Keratinocyte (primary cell): ENCODE measurements at regions not wholly inside any gene's neighbourhood (a gene's known extent, or its start where the extent isn't known, plus 50 kb on each side); places are given as distances from the start of the nearest gene placed in this dataset.

ENCODE experiments used
- DNase-seq: peaks from one replicate; pipeline ENCODE4 v3.0.0-alpha.2; 2011; ENCODE audit warnings: low read depth, missing footprints, low spot score
- FAIRE-seq: peaks from 2 replicates; lab custom pipeline; 2011; peaks lifted over from hg19 to GRCh38; lab: Jason Lieb, UNC
- H2AFZ ChIP-seq: 2 replicates; pipeline ENCODE4 v1.6.0; 2012; ENCODE audit warnings: low read length, control low read depth, inconsistent platforms; ENCODE audit not compliant: control insufficient read depth
- H3K27ac ChIP-seq: 2 replicates; pipeline ENCODE4 v1.5.1; 2011; ENCODE audit warnings: low read length; ENCODE audit not compliant: control insufficient read depth, insufficient read depth
- H3K27me3 ChIP-seq: 3 replicates; pipeline ENCODE4 v1.6.0; 2011; ENCODE audit warnings: low read length; ENCODE audit not compliant: control insufficient read depth, insufficient read depth; ENCODE audit errors: extremely low read depth
- H3K36me3 ChIP-seq, 2 experiments: 2 replicates in 1 of 2; 3 replicates in 1 of 2; pipeline ENCODE4 v1.5.1; 2011; ENCODE audit warnings: low read length in 2 of 2, mild to moderate bottlenecking in 1 of 2; ENCODE audit not compliant: control insufficient read depth in 2 of 2, insufficient read depth in 2 of 2; ENCODE audit errors: extremely low read depth in 1 of 2
- H3K4me1 ChIP-seq: 3 replicates; pipeline ENCODE4 v1.5.1; 2011; ENCODE audit warnings: low read length; ENCODE audit not compliant: control insufficient read depth, insufficient read depth; ENCODE audit errors: extremely low read depth
- H3K4me2 ChIP-seq: 3 replicates; pipeline ENCODE4 v1.6.0; 2011; ENCODE audit warnings: low read depth, low read length; ENCODE audit not compliant: control insufficient read depth, insufficient read depth; ENCODE audit errors: extremely low read depth
- H3K4me3 ChIP-seq, 3 experiments: fragments of 200-600 bp in 1 of 3; sonication (generic) in 1 of 3; 2 replicates in 2 of 3; 3 replicates in 1 of 3; pipeline ENCODE4 v1.5.1; 2011 to 2016; ENCODE audit warnings: low read length in 3 of 3, mild to moderate bottlenecking in 3 of 3, control low read depth in 2 of 3, inconsistent platforms in 1 of 3, low read depth in 1 of 3, mixed read lengths in 1 of 3, mixed run types in 1 of 3, moderate library complexity in 1 of 3; ENCODE audit not compliant: control insufficient read depth in 2 of 3, insufficient read depth in 2 of 3; ENCODE audit errors: extremely low read depth in 1 of 3
- H3K79me2 ChIP-seq: 2 replicates; pipeline ENCODE4 v1.6.0; 2012; ENCODE audit warnings: low read length; ENCODE audit not compliant: control insufficient read depth, insufficient read depth
- H3K9ac ChIP-seq: 3 replicates; pipeline ENCODE4 v1.6.0; 2011; ENCODE audit warnings: low read length; ENCODE audit not compliant: control insufficient read depth, insufficient read depth; ENCODE audit errors: extremely low read depth
- H3K9me1 ChIP-seq: 3 replicates; pipeline ENCODE4 v1.6.0; 2011; ENCODE audit warnings: low read length; ENCODE audit not compliant: control insufficient read depth, insufficient read depth; ENCODE audit errors: extremely low read depth
- H3K9me3 ChIP-seq: 2 replicates; pipeline ENCODE4 v1.5.1; 2012; ENCODE audit warnings: low read depth, low read length; ENCODE audit not compliant: control insufficient read depth
- H4K20me1 ChIP-seq: 3 replicates; pipeline ENCODE4 v1.6.0; 2011; ENCODE audit warnings: low read length; ENCODE audit not compliant: control insufficient read depth, insufficient read depth; ENCODE audit errors: extremely low read depth
- CTCF ChIP-seq, 3 experiments: IDR thresholded peaks in 1 of 3; conservative IDR thresholded peaks in 1 of 3; optimal IDR thresholded peaks in 1 of 3; 2 replicates in 2 of 3; 3 replicates in 1 of 3; pipeline versions ENCODE3 to v1.5.1; 2011; ENCODE audit warnings: low read length in 3 of 3, mild to moderate bottlenecking in 3 of 3, moderate library complexity in 2 of 3, control low read depth in 1 of 3, inconsistent platforms in 1 of 3; ENCODE audit not compliant: insufficient read depth in 2 of 3; ENCODE audit errors: extremely low read depth in 1 of 3
- EZH2 ChIP-seq: IDR thresholded peaks from one replicate; pipeline ENCODE4 v1.6.1; 2012; ENCODE audit warnings: inconsistent platforms, mild to moderate bottlenecking, low read length, moderate library complexity
- dilution Hi-C: fragments of 300-500 bp; cut with MboI; formaldehyde crosslinking; loops from one replicate; pipeline ENCODE4 v1.7.0; 2020; ENCODE audit warnings: low sequenced_read_pairs; ENCODE audit not compliant: extremely low pct_ligation_motif_present

DNA sequence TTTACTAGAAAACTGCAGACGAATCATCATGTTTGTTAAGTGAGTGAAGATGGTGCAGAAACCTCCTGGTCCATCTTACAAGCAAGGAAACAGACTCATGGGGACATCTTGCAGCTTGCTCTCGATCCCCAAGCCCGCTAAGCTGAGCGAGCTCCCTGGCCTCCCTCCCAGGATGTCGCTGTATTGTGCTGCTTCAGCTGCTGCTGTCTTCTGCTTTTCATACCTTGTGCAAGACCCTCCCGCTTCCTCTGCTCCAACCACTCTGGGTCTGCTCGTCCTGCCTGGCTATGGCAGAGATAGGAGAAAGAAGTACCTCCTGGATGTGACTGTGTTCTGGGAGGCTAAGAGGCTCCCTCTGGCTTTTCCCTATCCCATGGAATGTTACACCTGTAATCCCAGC lies 285.2 kb upstream of the FZD8 start:
- dilution Hi-C loops: no loop called here
- Histone ChIP-seq H3K4me3 (no peak overlapping the region), H3K4me1 (no peaks in the 10 kb centered on the region), H3K9me1 (no peaks in the 10 kb centered on the region), H4K20me1 (no peaks in the 10 kb centered on the region), H3K9ac (no peak overlapping the region), H3K79me2 (no peaks in the 10 kb centered on the region), H3K27ac (no peak overlapping the region), H3K27me3 (no peaks in the 10 kb centered on the region), H3K9me3 (no peaks in the 10 kb centered on the region), H2AFZ (no peak overlapping the region), H3K4me2 (no peak overlapping the region), H3K36me3 (no peaks in the 10 kb centered on the region)
- TF ChIP-seq CTCF (optimal IDR thresholded peaks at IDR 0.05 in 1 of 3, IDR thresholded peaks at IDR 0.05 in 1 of 3, conservative IDR thresholded peaks at IDR 0.05 in 1 of 3; ENCODE audit: extremely low read depth in 1 of 3, insufficient read depth in 2 of 3, low read length in 3 of 3) (no peak), EZH2 (no peak)
- DNase-seq (no peak), FAIRE-seq (no peak)

GRCh38 chr10:35926846-35927245 lies 284.8 kb upstream of the FZD8 start:
- DNase-seq (no peak), FAIRE-seq (no peak)
- TF ChIP-seq EZH2: no peak
- no peak for TF ChIP-seq CTCF (optimal IDR thresholded peaks at IDR 0.05 in 1 of 3, IDR thresholded peaks at IDR 0.05 in 1 of 3, conservative IDR thresholded peaks at IDR 0.05 in 1 of 3; ENCODE audit: extremely low read depth in 1 of 3, insufficient read depth in 2 of 3, low read length in 3 of 3)
- dilution Hi-C loops: no loop called here
- Histone ChIP-seq H3K9me1 (no peaks in the 10 kb centered on the region), H2AFZ (no peak overlapping the region), H3K27ac (no peak overlapping the region), H3K79me2 (no peaks in the 10 kb centered on the region), H3K4me2 (no peak overlapping the region), H3K9ac (no peak overlapping the region), H3K36me3 (no peaks in the 10 kb centered on the region), H3K9me3 (no peaks in the 10 kb centered on the region), H3K4me3 (no peak overlapping the region), H3K27me3 (no peaks in the 10 kb centered on the region), H4K20me1 (no peaks in the 10 kb centered on the region), H3K4me1 (no peaks in the 10 kb centered on the region)
